GM18909 (cell line): ENCODE measurements at regions not wholly inside any gene's neighbourhood (a gene's known extent, or its start where the extent isn't known, plus 50 kb on each side); places are given as distances from the start of the nearest gene placed in this dataset.

Experiments
- ATAC-seq: cut with Tn5 transposase; IDR thresholded peaks from one replicate; pipeline ENCODE4 v1.9.1; 2021; ENCODE audit warnings: mild to moderate bottlenecking; ENCODE audit not compliant: unreplicated experiment, poor library complexity

GRCh38 chr20:24789877-24790276 lies 159.2 kb upstream of the CST7 start:
- ATAC-seq, result no peak

GRCh38 chr20:24790746-24791283 lies 158.3 kb upstream of the CST7 start:
- ATAC-seq, result no peak

- no peak for ATAC-seq
These were observed 157.1 kb upstream of the CST7 start for GRCh38 chr20:24791953-24792352.

DNA sequence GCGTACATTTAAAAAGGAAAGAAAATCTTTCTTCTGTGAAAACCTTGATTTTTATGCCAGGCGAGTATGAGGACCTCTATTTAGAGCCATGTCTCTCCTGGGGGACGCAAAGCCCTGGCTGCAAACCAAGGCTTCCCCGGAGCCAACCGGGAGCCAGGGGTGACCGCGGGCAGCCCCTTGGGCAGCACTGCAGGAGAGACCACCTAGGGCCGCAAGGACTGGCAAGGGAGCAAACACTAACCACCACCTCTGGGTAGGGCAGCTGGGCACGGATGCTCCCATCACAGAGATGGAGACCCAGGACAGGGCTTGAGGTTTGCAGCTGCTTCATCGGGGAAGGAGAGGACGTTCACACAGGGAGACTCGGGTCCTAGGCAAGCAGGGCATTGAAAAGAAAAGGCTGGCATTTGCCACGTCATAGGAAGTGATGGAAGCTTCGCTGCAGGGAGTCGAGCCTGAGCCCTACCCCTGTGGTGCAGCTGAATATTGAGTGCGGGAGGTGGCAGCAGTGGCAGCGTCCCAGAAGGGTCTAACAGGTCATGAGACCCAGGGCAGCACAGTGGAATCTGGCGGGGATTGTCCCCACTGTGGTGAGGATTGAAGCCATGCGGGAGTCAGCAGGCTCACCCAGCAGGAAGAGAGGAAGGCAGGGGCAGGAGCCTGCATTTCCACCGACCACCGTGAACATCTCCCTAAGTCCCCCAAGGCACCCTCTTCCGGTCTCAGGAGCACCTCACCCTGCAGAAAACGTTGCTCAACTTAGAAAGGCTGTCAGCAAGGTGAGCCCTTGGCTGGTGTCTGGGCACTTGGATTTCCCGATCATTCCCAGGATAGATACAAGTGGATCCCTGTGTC lies 156.2 kb upstream of the CST7 start:
- no peak for ATAC-seq

DNA sequence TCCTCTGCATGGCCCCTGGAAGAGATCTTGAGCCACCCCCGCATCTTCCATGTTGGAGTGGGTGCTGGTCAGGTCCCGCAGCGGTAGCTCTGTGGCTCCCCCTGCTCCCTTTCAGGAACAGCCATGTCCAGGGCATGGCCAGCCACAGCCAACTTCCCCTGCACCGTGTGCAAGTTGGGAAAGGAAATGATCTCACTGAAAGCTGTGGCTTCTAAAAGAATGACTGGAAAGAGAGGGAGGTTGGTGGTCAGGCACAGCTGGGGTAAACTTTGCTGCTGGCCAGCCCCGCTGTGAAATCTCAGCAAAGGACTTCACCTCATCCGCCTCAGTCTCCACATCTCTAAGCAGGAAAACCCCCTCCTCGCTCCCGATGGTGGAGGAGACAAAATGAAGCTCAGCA lies 153.6 kb upstream of the CST7 start:
- no peak for ATAC-seq

GRCh38 chr20:24796236-24796635 lies 152.8 kb upstream of the CST7 start:
- no peak for ATAC-seq

- no peak for ATAC-seq
These were observed 152.0 kb upstream of the CST7 start for GRCh38 chr20:24797113-24797512.

DNA sequence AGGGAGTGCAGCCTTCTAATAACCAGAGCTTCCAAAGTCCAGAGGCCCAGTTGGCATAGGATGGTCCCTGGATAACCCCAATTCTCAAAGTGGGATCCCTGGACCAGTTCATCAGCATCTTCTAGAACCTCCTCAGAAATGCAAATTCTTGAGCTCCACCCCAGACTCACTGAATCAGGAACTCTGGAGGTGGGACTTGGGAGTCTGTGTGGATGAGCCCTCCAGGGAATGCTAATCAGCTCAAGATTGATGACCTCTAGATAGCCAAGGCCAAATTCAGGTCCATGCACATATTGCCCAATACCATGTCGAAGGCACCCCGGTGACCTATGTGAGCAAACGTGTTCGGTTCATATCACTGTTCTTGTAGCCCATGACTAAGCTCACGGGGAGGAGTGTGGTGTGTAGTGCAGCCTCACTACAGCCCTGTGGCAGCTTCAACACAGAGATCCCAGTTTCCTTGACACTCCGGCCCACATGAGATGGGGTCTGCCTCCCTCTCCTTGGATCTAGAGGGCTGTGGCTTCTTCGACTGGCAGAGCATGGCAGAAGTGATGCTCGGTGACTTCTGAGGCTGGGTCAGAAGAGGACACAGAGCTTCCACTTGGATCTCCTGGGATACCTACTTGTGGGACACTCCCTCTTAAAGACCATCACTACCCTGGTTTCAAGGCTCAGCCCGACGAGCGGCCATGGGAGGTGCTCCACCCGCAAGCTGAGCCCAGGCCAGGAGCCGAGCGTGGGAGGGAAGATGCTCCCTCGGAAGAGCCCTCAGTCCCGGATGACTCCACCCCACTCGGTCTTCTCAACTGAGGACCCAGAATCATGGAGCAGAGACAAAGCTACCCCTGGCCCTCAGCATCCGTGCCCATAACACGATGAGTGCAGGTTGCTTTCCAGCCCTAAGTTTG lies 151.1 kb upstream of the CST7 start:
- no peak for ATAC-seq

- ATAC-seq, result no peak
These were observed 150.0 kb upstream of the CST7 start for GRCh38 chr20:24798930-24799705.

DNA sequence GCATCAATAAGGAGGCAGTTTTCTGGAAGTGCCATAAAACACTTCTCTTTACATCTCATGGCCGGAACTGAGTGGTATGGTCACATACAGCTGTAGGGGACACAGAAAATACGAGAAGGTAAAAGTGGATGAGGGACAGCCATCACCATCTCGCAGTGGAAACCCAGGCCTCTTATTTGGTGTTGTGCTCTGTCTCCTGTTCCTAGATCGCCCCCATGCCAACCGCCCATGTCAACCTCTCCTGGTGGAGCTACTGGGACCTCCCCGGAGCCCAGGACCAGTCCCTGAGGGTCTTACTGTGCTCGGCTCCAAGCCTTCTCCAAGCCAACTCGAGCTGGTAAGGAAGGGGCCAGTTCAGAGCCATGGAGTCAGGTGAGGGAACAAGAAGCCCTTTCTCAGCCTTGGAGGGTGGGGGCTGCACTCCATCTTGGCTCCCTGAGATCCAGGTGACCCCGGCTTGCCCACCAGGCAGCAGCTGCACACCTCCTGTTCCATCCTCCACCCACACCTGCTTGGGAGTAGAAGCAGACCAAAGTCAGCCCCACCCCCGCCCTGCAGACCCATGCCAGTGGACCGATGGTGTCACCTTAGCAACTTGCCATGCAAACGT lies 149.0 kb upstream of the CST7 start:
- ATAC-seq, result no peak

GRCh38 chr20:24802286-24802820 lies 146.7 kb upstream of the CST7 start:
- ATAC-seq, result no peak

GRCh38 chr20:24804481-24805206 lies 144.4 kb upstream of the CST7 start:
- no peak for ATAC-seq

GRCh38 chr20:24805456-24806238 lies 143.4 kb upstream of the CST7 start:
- ATAC-seq, result no peak

GRCh38 chr20:24806705-24807676 lies 142.1 kb upstream of the CST7 start:
- ATAC-seq, result no peak

DNA sequence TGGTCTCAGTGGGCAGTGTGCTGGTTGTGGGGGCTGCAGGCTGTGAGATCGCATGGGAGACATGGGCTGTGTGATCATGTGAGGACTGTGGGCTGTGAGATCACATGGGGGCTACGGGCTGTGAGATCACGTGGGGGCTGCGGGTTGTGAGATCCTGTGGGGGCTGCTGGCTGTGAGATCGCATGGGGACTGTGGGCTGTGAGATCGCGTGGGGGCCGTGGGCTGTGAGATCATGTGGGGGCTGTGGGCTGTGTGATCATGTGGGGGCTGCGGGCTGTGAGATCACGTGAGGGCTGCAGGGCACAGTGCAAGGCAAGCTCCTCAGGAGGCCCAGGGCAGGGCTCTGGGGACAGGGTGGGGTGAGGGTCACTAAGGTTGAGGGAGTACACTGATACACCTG lies 140.5 kb upstream of the CST7 start:
- ATAC-seq, result no peak

GRCh38 chr20:24809606-24810005 lies 139.5 kb upstream of the CST7 start:
- ATAC-seq, result no peak
